Tibial nerve (tissue), 4 donors: ENCODE measurements at regions not wholly inside any gene's neighbourhood (a gene's known extent, or its start where the extent isn't known, plus 50 kb on each side); places are given as distances from the start of the nearest gene placed in this dataset.

Experiments used
- CTCF ChIP-seq, 5 experiments: fragments of 200-600 bp in 3 of 5; fragments of 450-650 bp in 2 of 5; sonication (generic) in 3 of 5; IDR thresholded peaks; one replicate each; pipeline ENCODE4 v1.5.1; 2016 to 2019; ENCODE audit warnings: antibody characterized with exemption in 5 of 5, mild to moderate bottlenecking in 3 of 5, moderate library complexity in 2 of 5
- EP300 ChIP-seq, 2 donors: sonication (generic); formaldehyde crosslinking; IDR thresholded peaks; one replicate each; pipeline ENCODE4 v1.6.1; 2017; ENCODE audit warnings: antibody characterized with exemption in 2 of 2, mild to moderate bottlenecking in 1 of 2

GRCh38 chr4:66439508-66439907 is 769.2 kb upstream of the EPHA5 start:
- TF ChIP-seq CTCF (IDR thresholded peaks at IDR 0.05): no peak
- TF ChIP-seq EP300 (IDR thresholded peaks at IDR 0.05): no peak
